GM19397 (cell line): ENCODE measurements at regions not wholly inside any gene's neighbourhood (a gene's known extent, or its start where the extent isn't known, plus 50 kb on each side); places are given as distances from the start of the nearest gene placed in this dataset.
"Not testable (repeated sequence)": the region's sequence is repeated elsewhere in the genome, so short reads cannot be mapped to it uniquely, and the experiment has no call there.

ENCODE experiments used
- ATAC-seq: cut with Tn5 transposase; IDR thresholded peaks from one replicate; pipeline ENCODE4 v1.9.1; 2021; ENCODE audit warnings: mild to moderate bottlenecking, moderate library complexity; ENCODE audit not compliant: unreplicated experiment

DNA sequence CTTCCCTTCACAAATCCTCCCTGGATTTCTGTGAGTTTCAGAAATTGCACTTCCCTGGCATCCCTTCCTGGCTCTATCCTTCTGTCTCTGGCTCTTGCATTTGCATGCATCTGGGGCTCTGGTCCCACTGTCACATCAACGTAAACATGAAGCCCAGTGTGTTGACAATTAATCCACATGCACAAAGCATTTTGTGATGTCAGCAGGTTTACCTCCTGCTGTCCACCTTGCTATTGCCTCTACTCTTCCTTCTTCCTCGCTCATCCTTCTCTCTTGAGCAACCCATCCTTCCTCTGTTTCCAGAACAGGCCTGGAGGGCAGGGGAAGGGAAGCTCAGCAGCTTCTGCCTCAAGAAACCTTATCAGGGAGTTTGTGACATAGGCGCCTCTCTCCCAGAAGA is 111.7 kb upstream of the ATP5MC3 start:
- ATAC-seq: no peak

DNA sequence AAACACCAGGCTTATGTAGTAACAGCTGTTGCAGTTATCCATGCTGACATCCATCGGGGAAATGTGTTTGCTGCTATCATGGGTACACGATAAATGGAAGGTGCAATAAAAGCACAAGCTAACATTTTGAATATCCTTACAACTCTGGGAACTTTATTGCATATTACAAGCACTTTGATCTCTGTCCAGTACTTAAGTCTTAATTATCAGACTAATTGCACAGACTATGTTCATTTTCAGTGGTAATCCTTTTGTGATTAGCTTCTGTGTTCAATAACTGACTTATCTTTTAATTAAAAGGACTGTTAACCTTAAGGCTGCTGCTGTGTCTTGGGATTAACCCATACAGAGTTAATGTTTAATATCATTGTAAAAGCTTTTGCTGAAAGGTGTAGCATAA is 101.4 kb upstream of the ATP5MC3 start:
- no peak for ATAC-seq

DNA sequence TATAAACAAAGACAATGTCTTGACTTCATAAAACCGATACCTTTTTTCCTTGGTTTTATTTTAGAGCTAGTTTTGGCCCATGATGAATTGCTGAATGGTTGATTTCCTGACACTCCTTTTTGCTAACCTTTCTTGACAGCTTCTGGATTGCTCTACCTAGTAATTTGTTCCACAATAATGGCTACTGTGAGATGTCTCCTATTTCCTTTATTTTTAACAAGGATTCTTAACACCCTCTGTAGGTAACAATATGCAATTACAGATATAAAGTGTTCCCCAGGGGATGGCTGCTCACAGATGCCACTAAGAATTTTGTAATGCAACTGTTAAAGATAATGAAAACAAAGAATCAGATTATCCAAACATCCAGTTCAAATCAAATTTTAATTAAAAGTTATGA is 100.8 kb upstream of the ATP5MC3 start:
- ATAC-seq: no peak

DNA sequence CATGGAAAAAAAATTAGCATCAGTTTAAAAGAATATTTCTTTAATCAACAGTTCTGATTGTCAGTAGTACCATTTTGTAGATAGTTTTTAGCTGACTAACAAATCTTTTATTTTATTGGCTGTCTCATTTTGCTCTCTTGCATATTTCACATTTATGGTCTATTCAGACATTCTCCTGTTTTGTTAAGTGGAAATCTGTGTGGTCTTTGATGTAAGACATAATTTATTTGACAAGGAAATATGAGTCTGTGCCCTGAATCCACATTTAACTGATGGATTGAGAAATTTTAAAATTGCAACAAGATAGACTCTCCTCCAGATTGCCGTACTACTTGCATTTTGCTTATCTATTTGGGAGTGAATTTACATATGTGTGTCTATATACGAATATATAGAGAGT is 96.3 kb upstream of the ATP5MC3 start:
- no peak for ATAC-seq

DNA sequence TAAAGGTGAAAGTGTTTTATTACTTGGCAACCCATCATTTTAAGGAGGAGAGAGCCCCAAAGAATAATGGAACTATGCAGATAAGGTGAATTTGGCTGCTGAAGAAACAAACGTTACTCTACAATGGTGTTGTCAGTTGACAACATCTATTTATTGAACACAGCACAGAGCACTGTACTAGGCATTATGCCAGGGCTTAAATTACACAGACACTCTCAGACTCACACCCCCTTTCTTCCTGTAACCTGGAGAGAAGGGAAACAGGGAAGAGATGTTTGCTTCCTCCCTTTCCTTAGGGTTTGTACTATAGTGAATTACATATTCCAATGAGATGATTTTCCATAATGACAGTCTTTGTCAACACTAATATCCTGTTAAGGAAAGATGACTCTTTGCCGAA is 94.0 kb upstream of the ATP5MC3 start:
- ATAC-seq: no peak

DNA sequence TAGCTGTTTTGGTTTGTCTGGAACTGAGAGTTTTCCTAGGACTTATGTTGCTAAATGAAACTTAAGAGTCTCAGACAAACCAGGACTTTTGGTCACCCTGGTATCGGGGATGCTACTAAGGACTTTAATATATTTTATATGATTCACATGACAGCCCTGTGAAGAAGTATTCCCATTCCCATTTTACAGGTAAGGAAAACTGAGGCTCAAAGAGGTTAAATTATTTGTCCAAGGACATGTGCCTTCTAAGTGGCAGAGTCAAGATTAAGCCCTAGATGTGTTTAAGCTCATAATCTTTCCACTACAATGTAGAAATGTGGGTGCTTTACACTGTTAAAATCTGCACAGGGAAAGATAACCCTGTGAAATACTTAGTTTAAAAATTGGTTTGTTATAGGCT is 77.7 kb upstream of the ATP5MC3 start:
- no peak for ATAC-seq

DNA sequence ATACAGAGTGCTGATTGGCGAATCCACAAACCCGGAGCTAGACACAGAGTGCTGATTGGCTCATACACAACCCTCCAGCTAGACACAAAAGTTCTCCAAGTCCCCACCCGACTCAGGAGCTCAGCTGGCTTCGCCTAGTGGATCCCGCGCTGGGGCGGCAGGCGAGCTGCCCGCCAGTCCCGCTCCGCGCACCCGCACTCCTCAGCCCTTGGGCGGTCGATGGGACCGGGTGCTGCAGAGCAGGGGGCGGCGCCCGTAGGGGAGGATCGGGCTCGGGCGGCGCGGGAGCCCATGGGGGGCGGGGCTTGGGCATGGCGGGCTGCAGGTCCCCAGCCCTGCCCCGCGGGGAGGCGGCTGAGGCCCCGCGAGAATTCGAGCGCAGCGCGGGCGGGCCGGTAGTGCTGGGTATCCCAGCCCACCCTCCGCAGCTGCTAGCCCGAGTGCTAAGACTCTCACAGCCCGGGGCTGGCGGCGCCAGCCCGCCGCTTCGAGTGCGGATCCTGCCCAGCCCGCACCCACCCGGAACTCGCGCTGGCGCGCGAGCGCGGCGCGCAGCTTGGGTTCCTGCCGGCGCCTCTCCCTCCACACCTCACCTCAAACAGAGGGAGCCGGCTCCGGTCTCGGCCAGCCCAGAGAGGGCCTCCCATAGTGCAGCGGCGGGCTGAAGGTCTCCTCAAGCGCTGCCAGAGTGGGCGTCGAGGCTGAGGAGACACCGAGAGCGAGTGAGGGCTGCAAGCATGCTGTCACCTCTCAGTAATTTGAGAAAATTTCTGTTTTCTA is 75.5 kb upstream of the ATP5MC3 start:
- no peak for ATAC-seq

DNA sequence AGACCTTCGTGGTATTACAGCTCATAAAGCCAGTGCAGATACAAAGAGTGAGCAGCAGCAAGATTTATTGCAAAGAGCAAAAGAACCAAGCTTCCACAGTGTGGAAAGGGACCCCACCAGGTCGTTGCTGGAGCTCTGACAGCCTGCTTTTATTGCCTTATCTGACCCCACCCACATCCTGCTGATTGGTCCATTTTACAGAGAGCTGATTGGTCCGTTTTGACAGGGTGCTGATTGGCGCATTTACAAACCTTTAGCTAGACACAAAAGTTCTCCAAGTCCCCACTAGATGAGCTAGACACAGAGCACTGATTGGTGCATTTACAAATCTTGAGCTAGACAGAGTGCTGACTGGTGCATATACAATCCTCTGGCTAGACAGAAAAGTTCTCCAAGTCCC is 74.9 kb upstream of the ATP5MC3 start:
- not testable (repeated sequence) for ATAC-seq

DNA sequence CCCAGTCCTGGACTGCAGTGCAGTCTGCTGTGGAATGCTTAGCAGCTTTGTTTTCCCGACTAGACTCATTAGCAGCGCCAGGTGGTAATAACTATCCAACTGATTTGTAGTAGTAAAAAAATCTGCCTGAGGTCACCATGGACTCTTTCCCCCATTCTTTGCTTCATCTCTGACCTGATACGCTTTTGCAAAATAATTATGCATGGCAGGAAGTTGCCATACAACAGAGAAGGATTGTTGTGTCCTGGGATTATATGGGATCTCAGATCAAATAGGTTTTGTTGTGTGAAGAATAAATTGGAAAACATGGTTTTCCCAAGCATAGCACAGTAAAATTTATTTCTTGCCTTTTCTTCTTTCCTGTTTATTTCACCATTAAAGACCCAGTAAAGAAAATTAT is 72.4 kb upstream of the ATP5MC3 start:
- no peak for ATAC-seq

DNA sequence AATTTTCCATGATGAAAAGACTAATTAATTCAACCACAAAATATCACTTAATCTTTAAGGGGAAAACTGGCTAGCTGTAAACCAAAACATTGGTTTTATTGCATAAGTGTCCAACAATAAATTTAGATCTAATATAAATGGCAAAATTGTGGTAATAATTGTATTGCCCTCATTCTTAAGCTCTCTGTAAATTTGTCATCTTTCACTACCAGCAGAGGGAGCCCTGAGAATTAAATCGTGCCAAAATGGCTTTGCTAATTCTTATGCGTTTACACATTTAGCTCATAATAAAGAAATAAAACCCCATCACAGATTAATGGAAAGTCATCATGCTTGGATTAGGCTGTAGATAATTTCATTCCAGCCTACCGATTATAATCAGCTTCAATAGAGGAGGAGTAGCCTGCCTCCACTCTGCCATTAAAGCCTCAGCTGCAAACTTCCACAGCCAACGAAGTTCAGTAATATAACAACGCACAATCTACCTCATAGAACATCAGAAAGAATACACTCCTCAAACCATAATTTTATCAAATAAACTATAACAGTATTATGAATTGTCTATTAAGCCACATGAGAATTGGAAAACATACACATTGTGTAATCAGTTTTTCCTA is 70.0 kb upstream of the ATP5MC3 start:
- ATAC-seq: no peak

DNA sequence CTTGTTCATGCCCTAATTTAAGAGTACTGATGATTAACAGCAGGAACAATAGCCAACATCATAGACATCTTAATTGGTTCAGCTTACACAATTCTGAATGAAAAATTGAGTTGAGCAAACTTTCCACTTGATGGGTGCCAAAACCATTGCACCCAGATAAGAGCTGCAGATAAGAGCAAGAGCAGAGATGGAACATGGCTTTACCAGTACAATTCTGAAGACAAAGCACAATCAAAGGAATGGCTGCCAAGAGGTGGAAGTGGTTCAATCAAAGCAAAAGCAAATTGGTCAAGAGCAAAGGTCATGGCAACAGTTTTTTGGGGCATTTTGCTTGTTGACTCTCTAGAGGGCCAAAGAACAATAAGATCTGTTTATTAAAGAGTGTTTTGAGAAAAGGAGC is 65.6 kb upstream of the ATP5MC3 start:
- ATAC-seq: no peak

DNA sequence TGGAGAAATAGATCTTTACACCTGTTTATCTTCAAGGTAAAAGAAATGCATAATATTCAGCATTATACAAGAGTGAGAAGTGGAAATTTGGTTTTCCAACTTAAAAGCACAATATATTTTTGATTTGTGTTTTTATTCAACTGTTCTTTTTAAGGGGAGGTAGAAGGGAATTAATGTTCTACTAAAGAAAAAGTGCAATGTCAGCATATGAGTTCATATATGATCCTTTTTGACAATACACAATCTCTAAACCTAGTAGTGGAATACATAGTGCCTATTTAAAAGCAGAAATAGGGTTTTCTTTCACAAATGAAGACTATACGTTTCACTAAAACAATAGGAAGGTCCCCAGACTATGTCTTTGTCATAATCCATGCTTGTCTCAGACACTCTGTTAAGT is 63.2 kb upstream of the ATP5MC3 start:
- no peak for ATAC-seq

DNA sequence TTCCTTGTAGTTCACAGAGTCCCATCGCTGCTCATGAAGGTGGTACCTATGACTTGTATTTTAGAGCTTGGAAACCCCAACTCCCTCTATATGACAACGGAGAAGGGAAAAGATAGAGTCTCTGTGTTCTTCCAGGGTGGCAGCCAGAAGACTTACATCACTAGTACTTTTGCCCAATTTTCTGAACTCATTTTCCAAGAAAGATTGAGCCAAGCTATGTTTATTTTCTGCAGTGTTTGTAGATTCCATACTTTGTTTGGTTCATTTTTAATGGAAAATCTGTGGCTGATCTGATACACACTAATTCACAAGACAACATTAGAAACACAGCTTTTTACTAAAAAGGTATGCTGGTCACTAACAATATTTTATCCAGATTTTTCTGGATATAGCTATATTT is 60.2 kb upstream of the ATP5MC3 start:
- ATAC-seq: no peak

DNA sequence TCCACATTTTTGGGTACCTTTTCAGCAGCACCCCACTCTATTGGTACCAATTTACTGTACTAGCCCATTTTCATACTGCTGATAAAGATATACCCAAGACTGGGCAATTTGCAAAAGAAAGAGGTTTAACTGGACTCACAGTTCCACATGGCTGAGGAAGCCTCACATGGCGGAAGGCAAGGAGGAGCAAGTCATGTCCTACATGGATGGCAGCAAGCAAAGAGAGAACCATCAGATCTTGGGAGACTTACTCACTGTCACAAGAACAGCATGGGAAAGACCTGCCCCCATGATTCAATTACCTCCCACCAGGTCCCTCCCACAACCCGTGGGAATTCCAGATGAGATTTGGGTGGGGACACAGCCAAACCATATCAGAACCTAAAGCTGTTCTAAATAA is 58.5 kb upstream of the ATP5MC3 start:
- ATAC-seq: not testable (repeated sequence)

DNA sequence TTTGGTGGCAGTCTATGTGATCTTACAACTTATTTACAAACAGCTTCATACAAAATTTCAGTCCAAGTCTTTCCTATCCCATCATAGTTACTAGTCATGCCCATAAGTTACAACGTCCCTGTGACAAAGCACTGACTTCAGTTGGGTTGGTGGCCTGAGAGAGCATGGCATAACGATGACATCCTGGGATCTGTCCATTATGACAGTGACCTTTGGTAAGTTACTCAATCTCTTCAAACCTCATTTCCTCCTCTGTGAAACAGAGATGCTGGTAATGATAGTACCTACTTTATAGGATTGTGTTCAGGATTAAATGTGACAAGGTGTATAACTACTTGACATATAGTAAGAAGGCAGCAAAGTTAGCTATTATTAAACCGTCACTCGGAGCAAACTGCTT is 55.4 kb upstream of the ATP5MC3 start:
- ATAC-seq: no peak

DNA sequence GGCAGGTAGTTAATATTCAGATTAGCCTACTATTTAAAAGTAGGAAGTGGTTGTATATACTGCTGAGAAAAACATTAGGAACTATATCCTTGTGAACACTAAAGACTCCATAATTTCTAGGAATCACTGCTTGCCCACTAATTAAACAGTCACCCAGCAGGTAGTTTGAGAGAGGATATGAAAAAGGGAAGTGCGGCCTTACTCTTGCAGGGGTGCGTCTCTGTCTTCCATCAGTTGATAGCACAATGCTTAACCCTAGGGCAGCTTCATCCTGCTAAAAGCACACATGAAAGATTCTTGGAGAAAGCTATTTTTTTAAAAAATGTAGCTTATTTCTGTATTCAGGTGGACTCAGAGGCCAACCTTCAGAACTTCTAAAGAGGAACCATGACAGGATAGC is 53.1 kb upstream of the ATP5MC3 start:
- no peak for ATAC-seq

DNA sequence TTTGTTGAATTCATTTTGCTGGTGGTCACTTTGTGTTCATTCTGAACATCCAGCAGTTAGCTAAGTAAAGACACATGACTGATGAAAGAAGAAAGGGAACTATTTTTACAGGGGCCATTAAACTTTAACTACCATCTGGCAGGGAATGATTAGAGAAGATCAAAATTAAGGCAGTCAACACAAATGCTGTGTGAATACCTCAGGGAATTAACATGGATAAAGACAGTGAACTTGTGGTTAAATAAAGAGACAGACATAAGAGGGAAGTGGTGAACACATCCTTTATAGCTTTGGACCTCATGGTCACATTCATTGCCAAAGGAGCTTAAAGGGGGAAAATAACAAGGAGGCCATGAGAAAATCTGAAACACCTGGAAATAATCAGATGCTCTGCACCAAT is 52.6 kb upstream of the ATP5MC3 start:
- ATAC-seq: no peak

DNA sequence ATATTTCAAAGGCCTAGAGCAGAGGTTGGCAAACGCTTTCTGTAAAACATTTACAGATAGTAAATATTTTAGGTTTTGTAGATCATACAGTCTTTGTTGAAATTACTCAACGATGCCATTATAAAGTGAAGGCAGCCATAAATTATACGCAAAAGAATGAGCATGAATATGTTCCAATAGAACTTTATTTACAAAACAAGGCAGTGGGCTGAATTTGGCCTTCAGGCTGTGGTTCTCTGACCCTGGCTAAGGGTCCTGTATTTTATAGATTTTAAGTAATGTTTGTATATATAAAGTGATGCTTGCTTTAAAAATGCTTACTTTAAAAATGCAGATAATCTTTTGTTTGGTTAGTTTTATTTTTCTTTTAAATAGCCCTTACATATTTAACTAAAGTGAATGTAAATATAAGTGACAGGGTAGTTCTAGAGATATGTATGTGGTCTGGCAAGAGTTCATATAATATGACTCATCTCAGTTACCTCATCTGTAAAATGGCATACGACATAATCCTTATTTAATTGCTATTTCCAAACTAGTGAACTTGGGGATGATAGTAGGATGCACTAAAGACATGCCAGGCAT is 51.7 kb upstream of the ATP5MC3 start:
- no peak for ATAC-seq
